ENCODE measurements at regions not wholly inside any gene's neighbourhood (a gene's known extent, or its start where the extent isn't known, plus 50 kb on each side); places are given as distances from the start of the nearest gene placed in this dataset.

DNA sequence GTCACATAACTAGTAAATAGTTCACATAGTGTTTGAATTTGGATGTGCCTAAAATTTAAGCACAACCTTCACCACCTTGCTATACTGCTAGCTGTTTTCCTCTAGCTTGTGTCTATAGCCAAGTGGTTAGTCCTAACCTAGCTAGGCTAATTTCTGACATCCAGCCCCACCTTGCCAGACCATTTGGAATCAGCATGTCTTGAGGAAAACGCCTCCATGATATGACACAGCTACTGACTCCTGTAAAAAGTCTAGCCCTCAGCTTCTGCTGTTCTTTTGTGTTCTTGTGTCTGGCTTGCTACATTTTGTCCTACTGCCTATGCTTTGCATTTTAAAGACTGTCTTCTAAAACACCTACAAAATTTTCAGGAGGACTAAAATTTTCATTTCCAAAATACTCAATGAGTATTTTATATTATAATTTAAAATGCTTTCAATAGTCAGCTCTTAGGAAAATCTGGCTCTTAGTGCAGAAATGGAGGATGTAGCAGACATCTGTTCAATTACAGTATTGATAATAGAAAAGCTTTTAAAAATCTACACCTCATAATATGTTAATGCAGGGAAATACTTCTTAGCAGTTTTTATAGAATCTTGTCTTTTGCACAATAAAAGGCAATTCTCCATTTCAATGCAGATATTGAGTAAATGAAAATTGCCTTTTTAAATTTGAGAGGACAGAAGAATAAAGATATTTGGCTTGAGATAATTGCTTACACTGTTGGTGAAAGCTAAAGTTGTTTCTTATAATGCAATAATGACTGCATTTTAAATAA, 160.8 kb upstream of the APP start:
- H3K27ac Mint-ChIP-seq, result no peak overlapping the region
- no peak overlapping the region for H3K4me3 Mint-ChIP-seq
- H3K27me3 Mint-ChIP-seq (ENCODE audit: low read depth), result peaks cover 6% of the 10 kb centered on the region
- peaks cover 5% of the 10 kb centered on the region for H3K9me3 Mint-ChIP-seq
- TF ChIP-seq, protein P1, sequence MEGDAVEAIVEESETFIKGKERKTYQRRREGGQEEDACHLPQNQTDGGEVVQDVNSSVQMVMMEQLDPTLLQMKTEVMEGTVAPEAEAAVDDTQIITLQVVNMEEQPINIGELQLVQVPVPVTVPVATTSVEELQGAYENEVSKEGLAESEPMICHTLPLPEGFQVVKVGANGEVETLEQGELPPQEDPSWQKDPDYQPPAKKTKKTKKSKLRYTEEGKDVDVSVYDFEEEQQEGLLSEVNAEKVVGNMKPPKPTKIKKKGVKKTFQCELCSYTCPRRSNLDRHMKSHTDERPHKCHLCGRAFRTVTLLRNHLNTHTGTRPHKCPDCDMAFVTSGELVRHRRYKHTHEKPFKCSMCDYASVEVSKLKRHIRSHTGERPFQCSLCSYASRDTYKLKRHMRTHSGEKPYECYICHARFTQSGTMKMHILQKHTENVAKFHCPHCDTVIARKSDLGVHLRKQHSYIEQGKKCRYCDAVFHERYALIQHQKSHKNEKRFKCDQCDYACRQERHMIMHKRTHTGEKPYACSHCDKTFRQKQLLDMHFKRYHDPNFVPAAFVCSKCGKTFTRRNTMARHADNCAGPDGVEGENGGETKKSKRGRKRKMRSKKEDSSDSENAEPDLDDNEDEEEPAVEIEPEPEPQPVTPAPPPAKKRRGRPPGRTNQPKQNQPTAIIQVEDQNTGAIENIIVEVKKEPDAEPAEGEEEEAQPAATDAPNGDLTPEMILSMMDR (IDR thresholded peaks at IDR 0.05; ENCODE audit: unreplicated experiment in 3 of 3), result no peak
- no peaks in the 10 kb centered on the region for H3K4me1 Mint-ChIP-seq
- no peaks in the 10 kb centered on the region for H3K36me3 Mint-ChIP-seq (ENCODE audit: low read depth)

DNA sequence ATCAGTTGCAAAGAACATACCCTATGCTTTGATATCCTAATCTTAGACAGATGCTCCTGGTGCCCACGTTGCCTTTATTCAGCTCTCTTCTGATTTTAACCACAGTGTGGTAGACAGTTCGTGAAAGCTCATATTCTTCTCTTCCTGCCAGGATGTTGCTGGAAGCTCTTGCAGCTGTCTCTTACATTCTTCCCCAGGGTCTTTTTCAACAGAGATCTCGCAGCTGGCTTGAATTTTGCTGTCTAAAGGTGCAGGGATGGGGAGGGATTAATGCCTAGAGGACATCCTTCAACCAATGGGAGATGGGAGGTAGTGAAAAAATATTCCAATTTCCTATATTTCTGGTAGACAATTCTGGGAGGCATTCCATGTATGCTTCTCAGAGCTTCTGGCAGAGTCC, 150.0 kb upstream of the APP start:
- no peaks in the 10 kb centered on the region for H3K36me3 Mint-ChIP-seq (ENCODE audit: low read depth)
- TF ChIP-seq, protein P1 (IDR thresholded peaks at IDR 0.05; ENCODE audit: unreplicated experiment in 3 of 3), result no peak
- H3K27me3 Mint-ChIP-seq (ENCODE audit: low read depth), result no peaks in the 10 kb centered on the region
- peaks cover 13% of the 10 kb centered on the region for H3K4me1 Mint-ChIP-seq
- peaks cover 3% of the 10 kb centered on the region for H3K9me3 Mint-ChIP-seq
- H3K27ac Mint-ChIP-seq, result no peak overlapping the region
- H3K4me3 Mint-ChIP-seq, result no peak overlapping the region

DNA sequence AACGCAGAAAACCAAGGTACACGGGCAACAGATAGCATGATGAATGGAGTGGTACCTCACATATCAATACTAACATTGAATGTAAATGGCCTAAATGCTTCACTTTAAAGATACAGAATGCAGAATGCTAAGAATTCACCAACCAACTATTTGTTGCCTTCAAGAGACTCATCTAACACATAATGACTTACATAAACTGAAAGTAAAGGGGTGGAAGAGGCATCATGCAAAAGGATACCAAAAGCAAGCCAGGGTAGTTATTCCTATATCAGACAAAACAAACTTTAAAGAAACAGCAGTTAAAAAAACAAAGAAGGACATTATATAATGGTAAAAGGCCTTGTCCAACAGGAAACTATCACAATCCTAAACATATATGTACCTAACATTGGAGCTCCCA, 137.1 kb upstream of the APP start:
- H3K9me3 Mint-ChIP-seq, result peaks cover 18% of the 10 kb centered on the region

DNA sequence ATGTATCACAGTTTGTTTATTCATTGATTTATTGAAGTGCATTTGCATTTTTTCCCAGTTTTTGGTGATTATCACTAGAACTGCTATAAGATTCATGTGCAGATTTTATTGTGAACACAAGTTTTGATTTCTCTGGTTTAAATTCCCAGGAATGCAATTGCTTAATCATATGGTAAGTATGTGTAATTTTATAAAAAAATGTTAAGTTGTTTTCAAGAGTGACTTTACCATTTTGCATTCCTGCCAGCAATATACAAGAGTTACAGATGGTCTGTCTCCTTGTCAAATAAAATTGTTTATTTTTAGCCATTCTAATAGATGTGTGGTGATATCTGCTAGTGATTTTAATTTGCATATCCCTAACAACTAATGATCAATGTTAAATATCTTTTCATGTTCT, 127.3 kb upstream of the APP start:
- H3K36me3 Mint-ChIP-seq (ENCODE audit: low read depth), result no peaks in the 10 kb centered on the region

More for the DNA sequence above, 137.1 kb upstream of the APP start:
- H3K4me3 Mint-ChIP-seq, result no peak overlapping the region
- no peak overlapping the region for H3K27ac Mint-ChIP-seq
- TF ChIP-seq, protein P1 (IDR thresholded peaks at IDR 0.05; ENCODE audit: unreplicated experiment in 3 of 3), result no peak
- H3K4me1 Mint-ChIP-seq, result no peaks in the 10 kb centered on the region
- no peaks in the 10 kb centered on the region for H3K36me3 Mint-ChIP-seq (ENCODE audit: low read depth)
- H3K27me3 Mint-ChIP-seq (ENCODE audit: low read depth), result no peaks in the 10 kb centered on the region

DNA sequence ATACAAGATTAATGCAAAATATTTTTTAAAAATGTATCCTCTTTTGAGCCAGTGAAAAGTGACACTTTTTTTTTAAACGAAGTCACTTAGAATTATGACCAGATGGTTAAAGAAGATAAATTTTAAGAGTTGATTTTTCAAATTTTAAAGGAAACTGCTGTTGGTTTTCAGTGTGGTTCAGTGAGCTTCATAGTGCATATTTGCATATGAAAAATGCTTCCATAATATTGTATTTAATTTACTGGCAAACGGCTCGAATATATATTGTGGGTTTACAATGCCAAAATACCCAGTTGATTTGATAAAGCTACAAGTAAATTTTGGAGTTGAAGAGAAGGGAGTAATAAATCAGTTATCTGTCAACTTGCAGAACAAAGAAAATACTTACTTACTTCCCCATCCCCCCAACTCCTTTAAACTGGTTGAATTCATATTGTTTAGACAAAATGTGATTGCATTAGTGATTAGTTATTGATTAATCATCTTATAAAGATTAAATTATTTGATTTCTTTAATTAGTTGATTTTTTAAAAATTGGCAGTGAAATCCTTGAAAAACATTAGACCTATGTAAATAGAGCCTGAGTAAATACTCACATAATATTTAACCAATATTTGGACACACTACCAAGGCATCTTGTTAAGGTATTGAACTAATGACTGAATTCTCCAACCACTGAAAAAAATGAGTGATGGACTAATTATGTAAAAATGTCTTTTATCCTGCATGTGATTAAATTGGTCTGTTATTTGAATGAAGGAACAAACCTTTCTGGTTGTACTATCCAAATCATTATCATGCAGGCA, 122.8 kb upstream of the APP start:
- Mint-ChIP-seq H3K4me3 (no peak overlapping the region), H3K9me3 (peaks cover 15% of the 10 kb centered on the region), H3K36me3 (ENCODE audit: low read depth) (no peaks in the 10 kb centered on the region), H3K27ac (no peak overlapping the region), H3K4me1 (no peaks in the 10 kb centered on the region), H3K27me3 (ENCODE audit: low read depth) (no peaks in the 10 kb centered on the region)
- TF ChIP-seq, protein P1 (IDR thresholded peaks at IDR 0.05; ENCODE audit: unreplicated experiment in 3 of 3), result no peak

More for the DNA sequence above, 127.3 kb upstream of the APP start:
- H3K9me3 Mint-ChIP-seq, result peaks cover 26% of the 10 kb centered on the region
- no peak overlapping the region for H3K4me3 Mint-ChIP-seq
- no peaks in the 10 kb centered on the region for H3K27me3 Mint-ChIP-seq (ENCODE audit: low read depth)
- TF ChIP-seq, protein P1 (IDR thresholded peaks at IDR 0.05; ENCODE audit: unreplicated experiment in 3 of 3), result no peak
- H3K27ac Mint-ChIP-seq, result no peak overlapping the region
- H3K4me1 Mint-ChIP-seq, result no peaks in the 10 kb centered on the region

Measured in nephron (organoid).